ENCODE measurements at regions not wholly inside any gene's neighbourhood (a gene's known extent, or its start where the extent isn't known, plus 50 kb on each side); places are given as distances from the start of the nearest gene placed in this dataset.
"Not testable (repeated sequence)": the region's sequence is repeated elsewhere in the genome, so short reads cannot be mapped to it uniquely, and the experiment has no call there.

DNA sequence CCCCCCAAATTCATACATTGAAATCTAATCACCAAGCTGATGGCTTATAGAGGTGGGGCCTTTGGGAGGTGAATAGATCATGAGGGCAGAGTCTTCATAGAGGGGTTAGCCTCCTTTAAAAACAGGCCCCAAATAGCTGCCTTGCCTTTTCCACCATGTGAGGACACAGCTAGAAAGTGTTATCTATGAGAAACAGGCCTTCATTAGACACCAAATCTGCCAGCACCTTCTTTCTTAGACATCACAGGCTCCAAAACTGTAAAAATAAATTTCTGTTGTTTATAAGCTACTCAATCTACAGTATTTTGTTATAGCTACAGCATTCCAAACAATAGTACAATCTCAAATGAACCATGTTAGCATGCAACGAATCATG, 459.3 kb upstream of the GCFC2 start:
- DNase-seq (ENCODE audit: low spot score), result no peak

DNA sequence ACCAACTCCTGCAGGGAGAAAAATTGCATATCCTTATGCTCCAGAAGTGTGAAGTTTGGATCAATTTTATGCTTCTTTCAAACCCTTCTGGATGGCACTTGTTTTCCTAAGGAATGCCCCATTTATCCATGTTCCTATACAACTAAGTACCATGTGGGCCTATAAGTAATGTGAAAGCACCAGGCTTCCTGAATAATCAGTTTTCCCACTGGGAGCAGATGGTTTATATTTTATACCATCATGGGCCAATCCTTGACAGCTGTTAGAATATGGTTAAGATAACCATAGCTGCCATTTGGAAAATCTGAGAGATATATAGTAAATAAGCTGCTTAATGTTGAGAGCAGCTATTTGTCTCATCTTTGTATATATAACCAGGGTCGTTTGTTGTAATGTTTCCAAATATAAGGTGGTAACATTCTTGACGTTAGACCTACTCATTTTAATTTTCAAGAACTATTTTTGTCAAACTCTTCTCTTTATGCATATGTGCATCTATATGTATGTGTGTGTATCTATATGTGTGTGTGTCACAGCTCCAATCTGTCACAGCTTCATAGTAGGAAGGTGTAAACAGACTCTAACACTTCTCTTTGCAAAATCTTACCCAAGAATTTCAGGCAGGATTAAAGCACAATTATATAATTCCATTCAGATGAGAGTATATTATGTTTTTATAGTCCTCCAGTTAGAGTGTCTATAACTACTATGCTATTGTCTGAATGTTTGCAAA, 458.7 kb upstream of the GCFC2 start:
- DNase-seq (ENCODE audit: low spot score), result peak; percentile 10

DNA sequence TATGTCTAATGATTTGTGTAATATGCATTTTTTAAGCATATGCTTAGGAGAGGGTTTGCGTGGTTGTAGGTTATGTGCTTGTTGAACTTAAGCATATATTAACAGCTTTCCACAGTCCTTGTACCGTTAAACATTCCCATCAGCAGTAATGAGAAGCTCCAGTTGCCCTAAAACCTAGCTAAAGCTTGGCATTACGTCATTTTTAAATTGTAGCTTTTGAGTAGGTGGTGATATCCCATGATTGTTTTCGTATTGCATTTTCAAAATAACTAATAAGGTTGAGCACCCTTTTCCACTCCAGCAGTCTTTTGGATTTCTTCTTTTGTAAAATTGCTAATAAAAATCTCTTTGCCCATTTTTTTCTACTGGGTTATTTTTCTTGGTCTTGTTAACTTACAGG, 453.1 kb upstream of the GCFC2 start:
- no peak for DNase-seq (ENCODE audit: low spot score)

DNA sequence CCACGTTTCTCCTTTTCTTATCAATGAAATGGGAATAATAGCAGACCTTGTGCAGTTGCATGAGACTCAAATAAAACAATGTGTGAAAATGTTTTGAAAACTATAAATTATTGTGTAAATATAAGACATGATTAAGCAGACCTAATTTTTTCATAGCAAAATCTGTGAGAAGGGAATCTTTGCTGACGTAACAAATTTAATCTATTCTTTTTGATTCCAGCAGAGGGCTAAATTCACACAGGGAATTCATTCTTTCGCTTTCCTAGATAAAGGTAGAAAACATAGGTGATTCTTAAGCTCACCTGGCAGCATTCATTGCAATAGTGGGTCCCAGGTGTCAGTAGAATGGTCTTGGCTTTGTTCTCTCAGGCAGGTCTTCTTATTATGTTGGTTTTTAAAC, 450.0 kb upstream of the GCFC2 start:
- no peak for DNase-seq (ENCODE audit: low spot score)

DNA sequence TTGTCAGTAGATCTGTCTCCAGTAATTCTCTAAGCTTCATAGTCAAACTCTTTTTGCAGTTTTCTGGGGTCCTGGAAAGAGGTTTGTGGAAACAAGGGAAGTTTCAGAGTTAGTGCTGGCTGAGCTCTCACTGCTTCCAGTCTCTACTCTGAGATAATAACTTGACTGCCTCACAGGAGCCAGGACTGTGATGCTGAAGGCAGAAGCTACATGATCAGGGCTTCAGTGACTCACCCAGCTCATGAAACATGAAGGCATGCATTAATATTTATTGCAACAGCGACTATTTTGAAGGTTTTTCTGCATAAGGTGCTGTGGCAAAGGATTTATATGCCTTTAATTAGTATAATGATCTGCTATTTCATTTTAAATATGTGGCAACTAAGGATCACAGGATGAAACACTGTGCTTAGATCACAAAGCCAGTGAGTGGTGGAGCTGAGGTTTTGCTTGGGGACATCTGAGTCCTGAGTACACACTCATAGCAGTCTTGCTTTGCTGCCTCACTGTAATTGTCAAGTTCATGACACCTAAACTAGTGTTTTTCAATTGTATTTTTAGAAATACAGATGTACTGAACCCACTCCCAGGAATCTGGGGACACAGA, 448.4 kb upstream of the GCFC2 start:
- DNase-seq (ENCODE audit: low spot score), result no peak

DNA sequence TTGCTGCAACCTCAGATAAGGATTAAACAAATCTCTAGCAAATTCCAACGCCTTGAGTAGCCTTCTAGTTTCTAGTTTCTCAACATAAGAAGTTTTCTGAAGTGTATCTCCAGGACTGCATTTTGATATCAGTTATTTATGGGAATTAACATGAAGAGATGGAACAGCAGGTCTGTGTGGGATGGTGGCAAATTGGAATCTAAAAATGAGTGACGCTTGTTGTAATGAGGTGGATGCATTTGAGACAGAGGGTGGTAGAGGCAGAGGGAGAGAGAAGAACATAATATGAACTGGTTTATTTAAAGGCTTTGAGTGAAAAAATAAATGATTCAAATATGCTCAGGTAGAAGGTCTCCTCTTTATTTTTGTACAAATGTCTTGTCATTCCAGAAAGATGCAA, 446.8 kb upstream of the GCFC2 start:
- no peak for DNase-seq (ENCODE audit: low spot score)

DNA sequence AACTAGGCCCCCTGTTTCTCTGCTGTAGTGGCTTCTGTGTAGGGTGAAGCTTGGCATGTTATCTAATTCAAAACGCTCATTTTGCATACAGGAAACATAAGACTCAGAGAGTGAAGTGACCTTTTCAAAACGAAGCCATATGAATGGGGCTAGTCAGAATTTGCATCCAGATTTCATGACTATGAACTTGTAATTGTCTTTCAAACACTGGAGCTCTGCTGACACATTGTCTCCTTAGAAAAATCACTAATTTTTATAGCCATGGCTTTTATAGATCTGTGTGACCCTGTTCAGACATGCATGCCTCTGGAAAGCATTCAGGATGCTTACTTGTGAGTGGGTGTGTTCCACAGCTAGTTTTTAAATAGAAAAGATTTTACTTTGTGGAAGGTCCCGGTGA, 444.3 kb upstream of the GCFC2 start:
- no peak for DNase-seq (ENCODE audit: low spot score)

DNA sequence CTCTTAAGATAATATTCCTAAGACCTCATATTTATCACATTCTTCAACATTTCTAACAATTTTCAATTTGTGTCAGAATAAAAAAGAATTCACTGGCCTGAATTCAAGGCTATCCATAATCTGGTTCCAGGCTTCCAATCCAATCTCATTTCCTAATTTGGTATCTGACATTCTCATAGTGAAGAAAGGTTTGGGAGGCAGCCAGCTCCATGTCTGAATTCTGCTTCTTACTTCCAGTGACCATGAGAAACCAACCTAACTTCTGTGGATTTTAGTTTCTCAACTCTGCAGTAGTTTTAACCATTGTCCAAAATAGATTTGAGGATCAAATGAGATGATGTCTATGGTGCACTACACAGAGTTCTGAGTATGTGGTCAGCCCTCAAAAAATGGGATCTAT, 439.1 kb upstream of the GCFC2 start:
- DNase-seq (ENCODE audit: low spot score), result no peak

DNA sequence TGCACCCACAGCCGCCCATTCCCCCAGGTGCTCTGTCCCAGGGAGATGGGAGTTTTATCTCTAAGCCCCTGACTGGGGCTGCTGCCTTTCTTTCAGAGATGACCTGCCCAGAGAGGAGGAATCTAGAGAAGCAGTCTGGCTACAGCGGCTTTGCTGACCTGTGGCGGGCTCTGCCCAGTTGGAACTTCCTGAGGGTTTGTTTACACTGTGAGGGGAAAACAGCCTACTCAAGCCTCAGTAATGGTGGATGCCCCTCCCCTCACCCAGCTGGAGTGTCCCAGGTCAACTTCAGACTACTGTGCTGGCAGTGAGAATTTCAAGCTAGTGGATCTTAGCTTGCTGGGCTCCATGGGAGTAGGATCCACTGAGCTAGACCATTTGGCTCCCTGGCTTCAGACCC, 428.6 kb upstream of the GCFC2 start:
- not testable (repeated sequence) for DNase-seq (ENCODE audit: low spot score)

DNA sequence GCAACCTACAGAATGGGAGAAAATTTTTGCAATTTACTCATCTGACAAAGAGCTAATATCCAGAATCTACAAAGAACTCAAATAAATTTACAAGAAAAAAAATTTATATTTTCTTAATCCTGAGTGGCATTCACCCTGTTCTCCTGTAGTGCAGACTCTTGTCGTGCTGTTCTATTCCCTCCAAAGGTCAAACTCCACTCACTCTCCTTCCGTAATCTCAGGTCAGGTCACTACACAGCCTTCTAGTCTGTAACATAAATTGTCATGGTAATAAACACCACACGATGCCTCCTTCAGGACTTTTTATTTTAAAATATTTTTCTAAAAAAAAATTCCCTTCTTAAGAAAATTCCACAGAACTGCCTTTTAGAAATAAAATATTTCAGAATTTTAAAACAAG, 417.9 kb upstream of the GCFC2 start:
- DNase-seq (ENCODE audit: low spot score), result no peak

DNA sequence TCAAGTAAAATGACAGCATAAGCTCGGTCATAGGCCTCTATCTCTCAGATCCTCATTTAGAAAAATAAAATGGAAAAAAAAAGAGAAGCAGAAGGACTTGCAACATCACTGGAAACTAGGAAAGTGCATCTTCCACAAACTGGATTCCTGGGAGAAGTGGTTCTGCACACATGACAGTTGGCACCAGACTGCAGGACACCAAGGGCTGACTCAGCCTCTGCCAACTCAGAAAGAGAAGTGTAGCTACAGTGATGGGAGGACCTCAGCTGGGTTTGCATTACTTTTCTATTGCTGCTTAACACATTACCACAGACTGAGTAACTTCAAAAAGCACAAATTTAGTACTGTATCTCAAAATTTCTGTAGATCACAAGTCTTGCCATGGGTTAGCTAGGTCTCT, 409.5 kb upstream of the GCFC2 start:
- DNase-seq (ENCODE audit: low spot score), result no peak

DNA sequence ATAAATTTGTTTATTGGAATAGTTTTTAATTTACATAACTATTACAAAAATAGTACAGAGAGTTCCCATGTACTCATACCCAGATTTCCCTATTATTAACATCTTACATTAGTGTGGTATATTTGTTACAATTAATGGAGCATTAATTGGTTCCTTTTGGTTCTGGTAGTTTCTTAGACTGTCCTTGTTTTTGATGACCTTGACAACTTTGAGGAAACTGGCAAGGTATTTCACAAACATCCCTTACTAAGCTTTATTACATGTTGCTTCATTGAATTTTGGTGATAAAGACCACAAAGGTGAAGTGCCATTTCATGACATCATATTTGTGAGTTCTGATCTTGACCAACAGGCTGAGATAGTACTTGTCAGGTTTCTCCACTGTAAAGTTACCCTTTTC, 379.0 kb upstream of the GCFC2 start:
- no peak for DNase-seq (ENCODE audit: low spot score)

DNA sequence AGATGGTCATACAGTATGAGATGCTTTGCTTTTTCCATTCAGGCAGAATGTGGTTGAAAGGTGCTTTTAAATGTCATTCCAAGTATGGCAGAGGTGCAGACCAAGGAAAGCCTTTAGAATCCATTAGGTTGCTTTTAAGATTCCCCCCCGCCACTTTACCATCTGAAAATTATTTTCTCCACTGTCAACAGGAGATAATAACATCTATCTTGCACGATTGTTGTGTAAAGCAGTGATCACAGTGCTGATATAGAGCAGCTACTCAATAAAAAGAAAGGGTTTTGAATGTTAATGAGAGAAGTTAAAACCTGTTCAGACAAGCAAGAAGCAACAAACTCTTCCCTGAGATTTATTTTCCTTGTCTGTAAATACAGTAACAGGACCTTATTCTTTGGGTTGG, 372.5 kb upstream of the GCFC2 start:
- no peak for DNase-seq (ENCODE audit: low spot score)

DNA sequence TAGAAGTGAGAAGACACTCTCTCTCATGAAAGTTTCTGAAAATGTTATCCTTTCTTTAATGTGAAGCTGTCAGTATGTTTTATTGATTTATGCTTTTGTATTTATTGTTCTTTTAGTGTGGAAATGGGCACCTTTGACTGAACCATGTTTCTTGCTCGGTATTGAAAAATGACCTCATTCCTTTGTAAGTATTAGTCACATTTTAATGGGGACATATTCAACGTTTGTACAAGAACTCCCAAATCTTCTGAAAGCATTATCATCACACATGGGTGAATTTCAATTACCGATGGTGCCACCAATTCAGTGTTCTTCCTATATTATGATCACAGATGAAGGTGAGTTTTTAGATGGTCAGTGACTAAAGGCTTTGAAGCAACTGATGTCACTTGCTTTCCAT, 371.8 kb upstream of the GCFC2 start:
- no peak for DNase-seq (ENCODE audit: low spot score)

DNA sequence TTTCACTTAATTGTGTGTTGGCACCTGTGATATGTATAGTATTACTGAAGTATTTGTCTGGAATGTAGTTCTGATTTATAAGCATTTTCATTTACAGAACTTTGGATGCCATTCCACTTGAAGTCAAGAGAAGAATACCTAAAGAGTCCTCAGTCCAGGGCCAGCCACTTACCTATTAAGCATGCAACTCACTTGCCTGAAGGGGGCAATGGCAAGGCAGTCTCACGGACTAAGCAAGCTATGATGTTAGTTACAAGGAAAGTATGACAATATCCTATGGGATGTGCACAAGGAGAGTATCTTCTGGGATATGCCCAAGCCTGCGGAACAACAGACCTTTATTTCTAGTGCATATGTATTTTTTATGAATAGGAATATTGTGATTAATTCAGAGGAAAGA, 369.4 kb upstream of the GCFC2 start:
- DNase-seq (ENCODE audit: low spot score), result peak; percentile 6

DNA sequence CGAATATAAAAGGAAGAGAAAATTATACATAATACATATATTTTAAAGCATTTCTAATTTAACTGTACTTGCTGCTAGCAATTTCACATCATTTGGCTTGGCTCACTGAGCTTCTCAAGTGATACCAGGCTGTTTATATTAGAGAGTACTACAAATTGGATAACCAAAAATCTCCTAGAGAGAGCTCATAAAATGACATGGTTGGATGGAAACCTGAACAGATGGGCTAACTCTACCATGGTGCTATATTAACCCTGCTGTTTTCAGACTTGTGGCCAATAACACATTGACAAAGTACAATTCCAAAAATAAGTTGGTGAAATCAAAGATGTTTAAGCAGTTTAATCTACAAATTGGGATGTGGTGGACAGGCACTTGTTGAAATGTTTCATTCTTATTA, 364.4 kb upstream of the GCFC2 start:
- no peak for DNase-seq (ENCODE audit: low spot score)

DNA sequence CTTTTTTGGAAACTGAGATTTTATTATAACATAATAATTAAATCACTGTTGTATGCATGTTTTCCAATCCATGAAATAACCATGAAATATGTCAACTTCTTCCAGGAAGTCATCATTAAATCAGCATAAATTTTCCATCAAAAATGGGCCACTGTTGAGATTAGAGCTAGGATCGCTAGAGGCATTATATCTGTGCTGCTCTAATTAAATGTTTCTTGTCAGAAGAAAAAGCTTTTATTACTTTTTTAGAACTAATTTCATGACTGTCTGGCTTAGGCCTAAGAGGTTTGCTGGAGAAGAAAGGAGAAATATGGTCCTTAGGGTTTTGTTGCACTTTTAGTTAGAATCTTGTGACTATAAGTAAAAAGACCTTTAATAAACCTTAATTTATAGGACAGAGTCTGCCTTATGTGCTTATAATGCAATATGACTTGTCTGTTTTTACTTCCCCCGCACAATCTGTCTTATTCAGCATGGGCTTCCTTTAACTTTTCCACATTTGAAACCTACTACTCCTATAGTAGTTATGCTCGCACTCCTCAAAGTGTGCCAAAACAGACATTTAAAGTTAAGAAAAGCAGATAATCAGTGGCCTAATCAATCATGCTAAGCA, 363.4 kb upstream of the GCFC2 start:
- DNase-seq (ENCODE audit: low spot score), result no peak

DNA sequence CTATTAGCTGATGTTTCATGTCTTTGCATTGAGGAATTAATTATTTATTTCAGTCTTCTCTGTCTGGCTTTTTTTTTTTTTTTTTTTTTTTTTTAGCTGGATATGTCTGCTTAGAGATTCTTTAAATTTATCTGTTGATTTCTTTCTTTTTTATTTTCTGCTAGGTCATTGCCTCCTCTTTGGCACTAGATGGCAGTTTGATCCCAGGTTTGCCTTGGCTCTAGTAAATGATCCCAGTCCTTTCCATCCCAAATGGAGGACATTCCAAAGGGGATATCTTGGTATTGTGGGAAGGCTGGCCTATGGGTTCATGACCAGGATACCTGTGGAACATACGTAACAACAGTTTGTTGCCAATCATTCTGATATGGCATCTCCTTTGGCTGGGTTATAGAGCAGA, 339.5 kb upstream of the GCFC2 start:
- no peak for DNase-seq (ENCODE audit: low spot score)

DNA sequence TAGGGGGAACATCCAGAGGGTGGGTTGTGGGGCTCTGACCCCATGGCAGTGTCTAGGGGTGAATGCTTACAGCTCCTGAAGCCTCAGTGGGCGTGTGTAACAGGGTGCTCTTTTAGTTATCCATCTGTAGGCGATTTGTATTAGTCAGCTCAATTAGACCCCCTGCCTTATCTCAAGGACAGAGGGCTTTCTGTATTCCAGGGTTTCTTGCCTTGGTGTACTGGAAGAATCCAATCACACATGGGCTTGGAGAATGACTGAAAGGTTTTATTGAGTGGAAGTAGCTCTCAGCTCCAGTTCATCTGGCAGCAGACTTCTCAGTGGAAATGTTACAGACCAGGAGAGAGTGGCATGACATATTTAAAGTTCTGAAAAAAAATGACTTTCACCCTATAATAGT, 334.0 kb upstream of the GCFC2 start:
- no peak for DNase-seq (ENCODE audit: low spot score)

DNA sequence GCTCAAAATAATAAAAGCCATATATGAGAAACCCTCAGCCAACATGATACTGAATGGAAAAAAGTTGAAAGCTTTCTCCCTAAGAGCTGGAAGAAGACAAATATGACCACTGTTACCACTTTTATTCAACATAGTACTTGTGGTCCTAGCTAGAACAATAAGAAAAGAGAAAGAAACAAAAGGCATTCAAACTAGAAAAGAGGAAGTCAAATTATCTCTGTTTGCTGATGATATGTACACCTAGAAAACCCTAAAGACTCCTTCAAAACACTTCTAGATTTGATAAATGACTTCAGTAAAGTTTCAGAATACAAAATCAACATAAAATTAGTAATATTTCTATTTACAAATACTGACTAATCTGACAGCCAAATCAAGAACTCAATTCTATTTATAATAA, 328.8 kb upstream of the GCFC2 start:
- DNase-seq (ENCODE audit: low spot score), result no peak

DNA sequence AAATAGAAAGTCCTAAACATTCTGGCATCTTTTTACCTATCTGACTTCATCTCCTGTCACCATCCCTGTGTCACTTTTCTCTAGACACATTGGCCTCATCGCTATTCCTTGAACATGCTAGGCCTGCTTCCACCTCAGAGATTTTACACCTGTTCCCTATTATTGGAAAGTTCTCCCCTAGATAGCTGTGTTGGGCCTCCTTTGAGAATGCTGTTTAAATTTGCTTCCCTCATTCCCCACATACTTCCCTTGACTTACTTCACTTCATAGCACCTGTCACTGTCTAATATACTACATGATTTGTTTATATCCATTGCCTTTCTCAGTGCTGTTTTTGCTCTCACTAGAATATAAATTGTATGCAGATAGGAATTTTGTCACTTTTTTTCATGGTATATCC, 317.0 kb upstream of the GCFC2 start:
- DNase-seq (ENCODE audit: low spot score), result no peak

DNA sequence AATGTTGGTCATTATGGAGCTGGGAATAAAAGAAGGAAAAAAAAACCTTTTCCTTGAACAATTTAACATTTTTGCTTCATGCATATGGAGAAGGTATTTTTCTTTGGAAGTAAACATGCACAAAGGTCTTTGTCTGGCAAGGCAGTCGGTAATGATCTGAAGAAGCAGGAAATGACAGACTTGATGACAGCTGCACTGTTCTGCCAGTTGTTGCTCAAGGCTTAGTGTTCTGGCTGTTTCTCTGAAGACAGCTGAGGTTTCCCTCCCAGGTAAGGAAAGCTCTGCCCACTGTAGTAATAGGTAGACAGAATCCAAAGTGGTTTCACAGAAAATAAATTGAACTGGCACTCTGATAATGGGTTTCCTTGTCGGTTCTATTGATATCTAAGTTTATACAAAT, 308.4 kb upstream of the GCFC2 start:
- DNase-seq (ENCODE audit: low spot score), result no peak

DNA sequence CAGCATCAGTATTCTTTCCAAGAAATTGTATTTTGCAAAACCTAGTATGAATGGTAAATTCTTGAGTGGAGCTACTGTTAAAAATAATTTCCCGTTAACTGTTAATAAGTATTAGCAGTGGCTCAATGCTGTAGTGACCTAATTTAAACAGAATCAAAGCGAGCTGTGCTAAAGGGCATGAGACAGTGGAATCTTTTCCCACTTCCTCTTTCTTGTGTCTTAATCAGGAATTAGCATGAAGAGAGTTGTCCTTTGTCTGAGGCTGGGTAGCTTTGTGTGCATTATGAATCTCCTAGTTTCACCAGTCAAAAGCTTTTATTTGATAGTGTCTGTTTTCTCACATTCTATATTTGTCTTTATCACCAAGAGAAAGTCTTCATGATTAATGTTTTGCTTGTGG, 298.8 kb upstream of the GCFC2 start:
- DNase-seq (ENCODE audit: low spot score), result no peak

Data from D341Med (cell line).